KOPT-K1 (cell line): ENCODE measurements at regions not wholly inside any gene's neighbourhood (a gene's known extent, or its start where the extent isn't known, plus 50 kb on each side); places are given as distances from the start of the nearest gene placed in this dataset.

ENCODE experiments used
- H3K27ac ChIP-seq: fragments of 200-600 bp; sonication (generic); 2 replicates; pipeline ENCODE4 v1.5.1; 2016; ENCODE audit warnings: antibody characterized with exemption, mild to moderate bottlenecking, low read depth, low read length; ENCODE audit not compliant: poor library complexity, severe bottlenecking
- H3K36me3 ChIP-seq: fragments of 200-600 bp; sonication (generic); 2 replicates; pipeline ENCODE4 v1.5.1; 2017; ENCODE audit warnings: antibody characterized with exemption, mild to moderate bottlenecking, low read length, moderate library complexity; ENCODE audit not compliant: insufficient read depth
- H3K9me3 ChIP-seq: fragments of 200-600 bp; sonication (generic); 2 replicates; pipeline ENCODE4 v1.5.1; 2017; ENCODE audit warnings: antibody characterized with exemption, low read length, mild to moderate bottlenecking; ENCODE audit not compliant: insufficient read depth, poor library complexity, severe bottlenecking

- no peaks in the 10 kb centered on the region for H3K9me3 ChIP-seq
- no peak overlapping the region for H3K27ac ChIP-seq
These were observed 627.7 kb downstream of the TNS3 start for GRCh38 chr7:46954181-46954580.

GRCh38 chr7:46953008-46953407, 628.9 kb downstream of the TNS3 start:
- no peaks in the 10 kb centered on the region for H3K9me3 ChIP-seq
- H3K36me3 ChIP-seq = no peaks in the 10 kb centered on the region
- no peak overlapping the region for H3K27ac ChIP-seq

More at GRCh38 chr7:46954181-46954580, 627.7 kb downstream of the TNS3 start:
- no peaks in the 10 kb centered on the region for H3K36me3 ChIP-seq

- H3K9me3 ChIP-seq = no peaks in the 10 kb centered on the region
- no peaks in the 10 kb centered on the region for H3K36me3 ChIP-seq
These were observed 632.5 kb downstream of the TNS3 start for GRCh38 chr7:46949270-46949931.

GRCh38 chr7:46948716-46949115, 633.2 kb downstream of the TNS3 start:
- no peaks in the 10 kb centered on the region for H3K36me3 ChIP-seq
- H3K27ac ChIP-seq = no peak overlapping the region
- H3K9me3 ChIP-seq = no peaks in the 10 kb centered on the region

More at GRCh38 chr7:46949270-46949931, 632.5 kb downstream of the TNS3 start:
- H3K27ac ChIP-seq = no peak overlapping the region

- Histone ChIP-seq H3K36me3 (no peaks in the 10 kb centered on the region), H3K9me3 (no peaks in the 10 kb centered on the region), H3K27ac (no peak overlapping the region)
These were observed 636.6 kb downstream of the TNS3 start for GRCh38 chr7:46945328-46945727.

- Histone ChIP-seq H3K9me3 (no peaks in the 10 kb centered on the region), H3K27ac (no peak overlapping the region), H3K36me3 (no peaks in the 10 kb centered on the region)
These were observed 637.9 kb downstream of the TNS3 start for GRCh38 chr7:46943996-46944395.

GRCh38 chr7:46942574-46942973, 639.3 kb downstream of the TNS3 start:
- H3K27ac ChIP-seq = no peak overlapping the region
- no peaks in the 10 kb centered on the region for H3K9me3 ChIP-seq
- no peaks in the 10 kb centered on the region for H3K36me3 ChIP-seq

- Histone ChIP-seq H3K36me3 (no peaks in the 10 kb centered on the region), H3K9me3 (no peaks in the 10 kb centered on the region), H3K27ac (no peak overlapping the region)
These were observed 641.7 kb downstream of the TNS3 start for GRCh38 chr7:46940178-46940577.

- no peaks in the 10 kb centered on the region for H3K36me3 ChIP-seq
- no peak overlapping the region for H3K27ac ChIP-seq
- no peaks in the 10 kb centered on the region for H3K9me3 ChIP-seq
These were observed 642.4 kb downstream of the TNS3 start for GRCh38 chr7:46939558-46939957.

GRCh38 chr7:46939089-46939488, 642.8 kb downstream of the TNS3 start:
- H3K36me3 ChIP-seq = no peaks in the 10 kb centered on the region
- H3K27ac ChIP-seq = no peak overlapping the region
- no peaks in the 10 kb centered on the region for H3K9me3 ChIP-seq

GRCh38 chr7:46937826-46938225, 644.1 kb downstream of the TNS3 start:
- no peaks in the 10 kb centered on the region for H3K9me3 ChIP-seq
- no peaks in the 10 kb centered on the region for H3K36me3 ChIP-seq
- H3K27ac ChIP-seq = no peak overlapping the region

- Histone ChIP-seq H3K36me3 (no peaks in the 10 kb centered on the region), H3K9me3 (no peaks in the 10 kb centered on the region), H3K27ac (no peak overlapping the region)
These were observed 647.6 kb downstream of the TNS3 start for GRCh38 chr7:46934198-46934825.

- Histone ChIP-seq H3K36me3 (no peaks in the 10 kb centered on the region), H3K27ac (no peak overlapping the region), H3K9me3 (no peaks in the 10 kb centered on the region)
These were observed 648.3 kb downstream of the TNS3 start for GRCh38 chr7:46933596-46933995.

GRCh38 chr7:46932676-46933424, 649.1 kb downstream of the TNS3 start:
- Histone ChIP-seq H3K27ac (no peak overlapping the region), H3K36me3 (no peaks in the 10 kb centered on the region), H3K9me3 (no peaks in the 10 kb centered on the region)

- H3K9me3 ChIP-seq = no peaks in the 10 kb centered on the region
- no peak overlapping the region for H3K27ac ChIP-seq
- H3K36me3 ChIP-seq = no peaks in the 10 kb centered on the region
These were observed 649.6 kb downstream of the TNS3 start for GRCh38 chr7:46932306-46932675.
